A673 (cell line): ENCODE measurements at regions not wholly inside any gene's neighbourhood (a gene's known extent, or its start where the extent isn't known, plus 50 kb on each side); places are given as distances from the start of the nearest gene placed in this dataset.

ENCODE experiments used
- CTCF ChIP-seq: fragments of 300-800, 200-600 bp; sonication (generic); conservative IDR thresholded peaks from 2 replicates; pipeline ENCODE4 v1.5.1; 2017; ENCODE audit warnings: low read depth, mild to moderate bottlenecking, antibody characterized with exemption, low read length, moderate library complexity, mixed read lengths
- EZH2 ChIP-seq: fragments of 200-600 bp; sonication (generic); IDR thresholded peaks from 2 replicates; pipeline ENCODE4 v1.6.1; 2017; ENCODE audit warnings: borderline replicate concordance, low read depth, mild to moderate bottlenecking, mixed read lengths, antibody characterized with exemption, low read length; ENCODE audit not compliant: poor library complexity, severe bottlenecking

- TF ChIP-seq CTCF (no peak), EZH2 (no peak)
These were observed 325.7 kb upstream of the BTBD3 start for GRCh38 chr20:11591965-11592364.
